ENCODE measurements at regions not wholly inside any gene's neighbourhood (a gene's known extent, or its start where the extent isn't known, plus 50 kb on each side); places are given as distances from the start of the nearest gene placed in this dataset.

DNA sequence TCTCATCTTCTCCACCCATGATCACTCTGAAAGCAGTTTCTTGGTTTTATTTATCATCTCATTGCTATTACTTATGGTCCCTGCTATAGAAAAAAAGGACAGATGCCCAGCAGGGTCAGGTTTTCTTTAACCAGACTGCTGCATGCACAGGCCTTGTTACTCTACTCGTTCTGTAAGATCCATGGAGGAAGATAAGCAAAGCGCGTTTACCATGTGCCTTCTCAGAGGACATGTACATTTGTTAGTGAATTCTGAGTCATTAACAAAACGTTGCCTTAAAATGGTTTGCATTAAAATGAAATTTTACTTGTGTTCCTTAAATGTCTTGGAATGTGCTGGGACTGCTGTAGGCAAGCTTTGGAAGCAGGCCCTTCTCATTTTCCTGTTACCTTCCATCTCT is 657.3 kb upstream of the KCNMB2 start:
- TF ChIP-seq EZH2phosphoT487 (IDR thresholded peaks at IDR 0.05; ENCODE audit: low read length) = no peak
- TF ChIP-seq EZH2 (optimal IDR thresholded peaks at IDR 0.05; ENCODE audit: low read depth, low read length) = no peak
- TF ChIP-seq, protein P1, sequence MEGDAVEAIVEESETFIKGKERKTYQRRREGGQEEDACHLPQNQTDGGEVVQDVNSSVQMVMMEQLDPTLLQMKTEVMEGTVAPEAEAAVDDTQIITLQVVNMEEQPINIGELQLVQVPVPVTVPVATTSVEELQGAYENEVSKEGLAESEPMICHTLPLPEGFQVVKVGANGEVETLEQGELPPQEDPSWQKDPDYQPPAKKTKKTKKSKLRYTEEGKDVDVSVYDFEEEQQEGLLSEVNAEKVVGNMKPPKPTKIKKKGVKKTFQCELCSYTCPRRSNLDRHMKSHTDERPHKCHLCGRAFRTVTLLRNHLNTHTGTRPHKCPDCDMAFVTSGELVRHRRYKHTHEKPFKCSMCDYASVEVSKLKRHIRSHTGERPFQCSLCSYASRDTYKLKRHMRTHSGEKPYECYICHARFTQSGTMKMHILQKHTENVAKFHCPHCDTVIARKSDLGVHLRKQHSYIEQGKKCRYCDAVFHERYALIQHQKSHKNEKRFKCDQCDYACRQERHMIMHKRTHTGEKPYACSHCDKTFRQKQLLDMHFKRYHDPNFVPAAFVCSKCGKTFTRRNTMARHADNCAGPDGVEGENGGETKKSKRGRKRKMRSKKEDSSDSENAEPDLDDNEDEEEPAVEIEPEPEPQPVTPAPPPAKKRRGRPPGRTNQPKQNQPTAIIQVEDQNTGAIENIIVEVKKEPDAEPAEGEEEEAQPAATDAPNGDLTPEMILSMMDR (IDR thresholded peaks at IDR 0.05; ENCODE audit: low read length) = no peak
- Histone ChIP-seq H3K4me1 (ENCODE audit: low read length) (no peaks in the 10 kb centered on the region), H3K9me2 (replicated peaks; ENCODE audit: insufficient read depth, low read length) (no peaks in the 10 kb centered on the region), H3K79me2 (ENCODE audit: low read length) (no peaks in the 10 kb centered on the region), H4K20me1 (ENCODE audit: insufficient read depth, low read length) (no peaks in the 10 kb centered on the region), H3K4me2 (ENCODE audit: low read depth, low read length) (no peak overlapping the region), H3K27me3 (replicated peaks; ENCODE audit: insufficient read depth, low read length) (no peaks in the 10 kb centered on the region), H3F3A (ENCODE audit: insufficient read depth, low read length) (no peaks in the 10 kb centered on the region), H3K27ac (ENCODE audit: low read length) (no peak overlapping the region), H2AFZ (ENCODE audit: low read length) (no peak overlapping the region), H3K4me3 (ENCODE audit: low read length) (no peak overlapping the region), H3K36me3 (replicated peaks; ENCODE audit: insufficient read depth, low read length) (no peaks in the 10 kb centered on the region), H3K9me3 (replicated peaks; ENCODE audit: insufficient read depth, low read length) (no peaks in the 10 kb centered on the region), H3K9ac (ENCODE audit: low read length) (no peak overlapping the region)
- no peak for DNase-seq

DNA sequence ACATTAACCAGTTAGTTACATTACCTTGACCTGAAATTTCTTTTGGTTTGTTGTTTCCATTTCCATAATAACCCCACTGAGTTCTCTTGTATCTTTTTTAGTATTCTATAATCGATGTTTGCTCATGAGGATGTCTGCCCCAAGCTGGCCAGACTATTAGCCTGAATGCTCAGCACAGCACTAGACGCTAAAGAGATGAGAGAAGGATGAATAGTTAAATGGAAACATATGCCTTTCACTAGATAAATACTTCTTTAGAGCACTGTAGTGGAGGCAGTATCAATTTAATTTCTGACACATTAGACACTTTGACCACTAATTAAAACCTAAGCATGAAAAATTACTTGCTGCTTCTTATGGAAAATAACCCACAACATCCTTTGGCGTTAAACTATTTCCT is 654.9 kb upstream of the KCNMB2 start:
- Histone ChIP-seq H3K36me3 (replicated peaks; ENCODE audit: insufficient read depth, low read length) (no peaks in the 10 kb centered on the region), H3K27ac (ENCODE audit: low read length) (no peak overlapping the region), H3K4me2 (ENCODE audit: low read depth, low read length) (no peak overlapping the region), H3K9ac (ENCODE audit: low read length) (no peak overlapping the region), H2AFZ (ENCODE audit: low read length) (no peak overlapping the region), H3K9me2 (replicated peaks; ENCODE audit: insufficient read depth, low read length) (no peaks in the 10 kb centered on the region), H3K27me3 (replicated peaks; ENCODE audit: insufficient read depth, low read length) (no peaks in the 10 kb centered on the region), H3F3A (ENCODE audit: insufficient read depth, low read length) (no peaks in the 10 kb centered on the region), H3K79me2 (ENCODE audit: low read length) (no peaks in the 10 kb centered on the region), H4K20me1 (ENCODE audit: insufficient read depth, low read length) (no peaks in the 10 kb centered on the region), H3K4me1 (ENCODE audit: low read length) (no peaks in the 10 kb centered on the region), H3K4me3 (ENCODE audit: low read length) (no peak overlapping the region), H3K9me3 (replicated peaks; ENCODE audit: insufficient read depth, low read length) (no peaks in the 10 kb centered on the region)
- DNase-seq = no peak
- no peak for TF ChIP-seq EZH2 (optimal IDR thresholded peaks at IDR 0.05; ENCODE audit: low read depth, low read length)
- TF ChIP-seq, protein P1 (IDR thresholded peaks at IDR 0.05; ENCODE audit: low read length) = no peak
- no peak for TF ChIP-seq EZH2phosphoT487 (IDR thresholded peaks at IDR 0.05; ENCODE audit: low read length)

DNA sequence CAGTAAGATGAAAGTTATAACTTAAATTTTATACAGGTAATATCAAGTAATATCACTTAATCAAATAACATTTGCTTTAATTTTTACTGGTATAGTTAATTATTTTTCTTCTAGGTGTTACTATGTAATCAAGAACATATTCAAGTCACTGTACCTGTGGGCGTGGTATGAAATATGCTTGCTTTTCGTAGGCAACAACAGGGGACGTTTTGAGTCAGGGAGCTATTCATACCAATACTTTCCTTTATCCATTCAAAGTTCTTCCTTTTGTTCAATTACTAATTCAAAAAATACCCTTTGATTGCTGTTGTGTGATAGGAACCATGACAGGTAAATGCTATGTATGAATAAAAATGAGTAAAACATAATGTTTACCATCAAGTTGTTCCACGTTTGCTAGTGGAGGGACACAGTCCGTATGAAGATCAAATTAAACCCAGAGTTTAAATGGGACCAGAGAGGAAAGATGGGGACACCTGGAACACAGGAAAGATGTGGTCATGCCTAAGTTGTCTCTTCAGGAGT is 654.0 kb upstream of the KCNMB2 start:
- Histone ChIP-seq H3K27me3 (replicated peaks; ENCODE audit: insufficient read depth, low read length) (no peaks in the 10 kb centered on the region), H2AFZ (ENCODE audit: low read length) (no peak overlapping the region), H3K4me2 (ENCODE audit: low read depth, low read length) (no peak overlapping the region), H3K4me3 (ENCODE audit: low read length) (no peak overlapping the region), H3K9me3 (replicated peaks; ENCODE audit: insufficient read depth, low read length) (no peaks in the 10 kb centered on the region), H3K79me2 (ENCODE audit: low read length) (no peaks in the 10 kb centered on the region), H3K9ac (ENCODE audit: low read length) (no peak overlapping the region), H3K4me1 (ENCODE audit: low read length) (no peaks in the 10 kb centered on the region), H3F3A (ENCODE audit: insufficient read depth, low read length) (no peaks in the 10 kb centered on the region), H3K36me3 (replicated peaks; ENCODE audit: insufficient read depth, low read length) (no peaks in the 10 kb centered on the region), H3K27ac (ENCODE audit: low read length) (no peak overlapping the region), H4K20me1 (ENCODE audit: insufficient read depth, low read length) (no peaks in the 10 kb centered on the region), H3K9me2 (replicated peaks; ENCODE audit: insufficient read depth, low read length) (no peaks in the 10 kb centered on the region)
- no peak for DNase-seq
- TF ChIP-seq EZH2phosphoT487 (IDR thresholded peaks at IDR 0.05; ENCODE audit: low read length) (no peak), EZH2 (optimal IDR thresholded peaks at IDR 0.05; ENCODE audit: low read depth, low read length) (no peak)
- TF ChIP-seq, protein P1 (IDR thresholded peaks at IDR 0.05; ENCODE audit: low read length) = no peak

Data from MM.1S (cell line).